Gastrocnemius medialis (tissue), 4 donors: ENCODE measurements at regions not wholly inside any gene's neighbourhood (a gene's known extent, or its start where the extent isn't known, plus 50 kb on each side); places are given as distances from the start of the nearest gene placed in this dataset.

Experiments
- POLR2A ChIP-seq, 2 donors: fragments of 450-650 bp; IDR thresholded peaks; one replicate each; pipeline ENCODE4 v1.6.1; 2017; ENCODE audit warnings: antibody characterized with exemption in 2 of 2, mild to moderate bottlenecking in 2 of 2, moderate library complexity in 2 of 2
- TF ChIP-seq, protein P1 (sequence below), 5 experiments: fragments of 450-650 bp in 3 of 5; fragments of 200-600 bp in 2 of 5; sonication (generic) in 2 of 5; IDR thresholded peaks in 4 of 5; conservative IDR thresholded peaks in 1 of 5; 1 replicate in 4 of 5; 2 replicates in 1 of 5; pipeline ENCODE4 v1.5.1; 2016 to 2019; ENCODE audit warnings: antibody characterized with exemption in 5 of 5, mild to moderate bottlenecking in 3 of 5, moderate library complexity in 3 of 5

DNA sequence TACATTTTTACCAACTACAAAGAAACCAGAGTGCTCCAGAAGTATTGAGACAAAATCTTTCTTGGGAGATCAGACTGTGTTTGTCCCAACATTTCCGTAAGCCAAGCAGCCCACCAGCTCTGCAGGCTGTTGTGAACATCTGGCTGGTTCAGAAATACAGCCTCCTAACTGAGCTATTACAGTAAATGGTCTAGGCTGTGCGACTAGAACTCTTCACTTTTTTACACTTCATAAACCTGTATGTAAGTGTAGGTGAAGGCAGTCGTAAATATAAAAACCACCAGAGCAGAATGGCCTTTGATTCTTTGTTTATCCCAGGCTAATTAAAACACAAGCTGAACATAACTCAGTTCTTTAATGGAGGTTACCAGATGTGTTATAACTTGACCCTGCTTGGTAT, 235.3 kb downstream of the ARRDC4 start:
- TF ChIP-seq, protein P1, sequence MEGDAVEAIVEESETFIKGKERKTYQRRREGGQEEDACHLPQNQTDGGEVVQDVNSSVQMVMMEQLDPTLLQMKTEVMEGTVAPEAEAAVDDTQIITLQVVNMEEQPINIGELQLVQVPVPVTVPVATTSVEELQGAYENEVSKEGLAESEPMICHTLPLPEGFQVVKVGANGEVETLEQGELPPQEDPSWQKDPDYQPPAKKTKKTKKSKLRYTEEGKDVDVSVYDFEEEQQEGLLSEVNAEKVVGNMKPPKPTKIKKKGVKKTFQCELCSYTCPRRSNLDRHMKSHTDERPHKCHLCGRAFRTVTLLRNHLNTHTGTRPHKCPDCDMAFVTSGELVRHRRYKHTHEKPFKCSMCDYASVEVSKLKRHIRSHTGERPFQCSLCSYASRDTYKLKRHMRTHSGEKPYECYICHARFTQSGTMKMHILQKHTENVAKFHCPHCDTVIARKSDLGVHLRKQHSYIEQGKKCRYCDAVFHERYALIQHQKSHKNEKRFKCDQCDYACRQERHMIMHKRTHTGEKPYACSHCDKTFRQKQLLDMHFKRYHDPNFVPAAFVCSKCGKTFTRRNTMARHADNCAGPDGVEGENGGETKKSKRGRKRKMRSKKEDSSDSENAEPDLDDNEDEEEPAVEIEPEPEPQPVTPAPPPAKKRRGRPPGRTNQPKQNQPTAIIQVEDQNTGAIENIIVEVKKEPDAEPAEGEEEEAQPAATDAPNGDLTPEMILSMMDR (IDR thresholded peaks at IDR 0.05 in 4 of 5, conservative IDR thresholded peaks at IDR 0.05 in 1 of 5): no peak
- no peak for TF ChIP-seq POLR2A (IDR thresholded peaks at IDR 0.05)
